ENCODE measurements at regions not wholly inside any gene's neighbourhood (a gene's known extent, or its start where the extent isn't known, plus 50 kb on each side); places are given as distances from the start of the nearest gene placed in this dataset.

- DNase-seq (ENCODE audit: low spot score in 2 of 2), result no peak
- no peak overlapping the region for H3K4me3 ChIP-seq
- H3K9me3 ChIP-seq, result no peaks in the 10 kb centered on the region
These were observed 745.6 kb downstream of the VGLL3 start for GRCh38 chr3:86245360-86245759.

GRCh38 chr3:86244905-86245304, 746.0 kb downstream of the VGLL3 start:
- TF ChIP-seq POLR2A (IDR thresholded peaks at IDR 0.05), result no peak
- no peak for TF ChIP-seq EP300 (IDR thresholded peaks at IDR 0.05)
- TF ChIP-seq CTCF (IDR thresholded peaks at IDR 0.05), result no peak
- Histone ChIP-seq H3K27ac (no peak overlapping the region), H3K4me3 (no peak overlapping the region), H3K4me1 (no peaks in the 10 kb centered on the region), H3K9me3 (no peaks in the 10 kb centered on the region), H3K36me3 (no peaks in the 10 kb centered on the region), H3K27me3 (no peaks in the 10 kb centered on the region)
- whole genome bisulfite sequencing, 2 donors, result 25 to 26% methylated on average over 3 of the region's 3 CpGs
- no peak for DNase-seq (ENCODE audit: low spot score in 2 of 2)

More at GRCh38 chr3:86245360-86245759, 745.6 kb downstream of the VGLL3 start:
- no peaks in the 10 kb centered on the region for H3K27me3 ChIP-seq
- WGBS, 2 donors, result 3 to 13% methylated on average over 1 of the region's 1 CpG
- no peak overlapping the region for H3K27ac ChIP-seq
- no peaks in the 10 kb centered on the region for H3K4me1 ChIP-seq
- H3K36me3 ChIP-seq, result no peaks in the 10 kb centered on the region
- no peak for TF ChIP-seq POLR2A (IDR thresholded peaks at IDR 0.05)
- TF ChIP-seq EP300 (IDR thresholded peaks at IDR 0.05), result no peak
- peak in 4 of 5 experiments; percentile 10 to 29 (median 16) for TF ChIP-seq CTCF (IDR thresholded peaks at IDR 0.05)

GRCh38 chr3:86239946-86240345, 751.0 kb downstream of the VGLL3 start:
- Histone ChIP-seq H3K27me3 (no peaks in the 10 kb centered on the region), H3K36me3 (no peaks in the 10 kb centered on the region), H3K9me3 (no peaks in the 10 kb centered on the region), H3K27ac (no peak overlapping the region), H3K4me3 (no peak overlapping the region), H3K4me1 (no peaks in the 10 kb centered on the region)
- no peak for DNase-seq (ENCODE audit: low spot score in 2 of 2)
- no peak for TF ChIP-seq CTCF (IDR thresholded peaks at IDR 0.05)
- TF ChIP-seq EP300 (IDR thresholded peaks at IDR 0.05), result no peak
- no peak for TF ChIP-seq POLR2A (IDR thresholded peaks at IDR 0.05)
- WGBS, 2 donors, result 64 to 66% methylated on average over 2 of the region's 2 CpGs

- Histone ChIP-seq H3K27ac (no peak overlapping the region), H3K9me3 (no peaks in the 10 kb centered on the region), H3K27me3 (no peaks in the 10 kb centered on the region), H3K4me3 (no peak overlapping the region), H3K4me1 (no peaks in the 10 kb centered on the region), H3K36me3 (no peaks in the 10 kb centered on the region)
- no peak for TF ChIP-seq POLR2A (IDR thresholded peaks at IDR 0.05)
- TF ChIP-seq CTCF (IDR thresholded peaks at IDR 0.05), result no peak
- TF ChIP-seq EP300 (IDR thresholded peaks at IDR 0.05), result no peak
- WGBS, 2 donors, result 72 to 75% methylated on average over 5 of the region's 5 CpGs
- no peak for DNase-seq (ENCODE audit: low spot score in 2 of 2)
These were observed 756.3 kb downstream of the VGLL3 start for GRCh38 chr3:86234506-86235254.

GRCh38 chr3:86230762-86231161, 760.2 kb downstream of the VGLL3 start:
- H3K27ac ChIP-seq, result no peak overlapping the region
- H3K4me1 ChIP-seq, result no peaks in the 10 kb centered on the region
- no peaks in the 10 kb centered on the region for H3K27me3 ChIP-seq
- no peak overlapping the region for H3K4me3 ChIP-seq
- WGBS, 2 donors, result 40 to 61% methylated on average over 1 of the region's 1 CpG
- no peak for DNase-seq (ENCODE audit: low spot score in 2 of 2)
- no peaks in the 10 kb centered on the region for H3K9me3 ChIP-seq
- H3K36me3 ChIP-seq, result no peaks in the 10 kb centered on the region
- TF ChIP-seq EP300 (IDR thresholded peaks at IDR 0.05), result no peak
- TF ChIP-seq POLR2A (IDR thresholded peaks at IDR 0.05), result no peak
- no peak for TF ChIP-seq CTCF (IDR thresholded peaks at IDR 0.05)
